ENCODE measurements at regions not wholly inside any gene's neighbourhood (a gene's known extent, or its start where the extent isn't known, plus 50 kb on each side); places are given as distances from the start of the nearest gene placed in this dataset.

GRCh38 chr12:69123919-69124638, 115.3 kb upstream of the CPSF6 start:
- Histone ChIP-seq H3K27me3 (ENCODE audit: insufficient read depth, low read length) (no peaks in the 10 kb centered on the region), H2BK12ac (ENCODE audit: low read length) (no peak overlapping the region), H2AK5ac (ENCODE audit: low read length) (no peak overlapping the region), H4K12ac (ENCODE audit: low read depth, low read length) (no peak overlapping the region), H3K36me3 (ENCODE audit: control insufficient read depth in 1 of 2, insufficient read depth in 2 of 2, low read length in 2 of 2) (no peaks in the 10 kb centered on the region), H3K23ac (ENCODE audit: low read length) (no peak overlapping the region), H2AFZ (ENCODE audit: insufficient read depth, low read length, poor library complexity) (no peak overlapping the region), H3K14ac (ENCODE audit: low read length) (no peak overlapping the region), H4K91ac (ENCODE audit: low read depth, low read length) (no peak overlapping the region), H3K4me1 (ENCODE audit: control insufficient read depth in 1 of 2, insufficient read depth in 2 of 2, low read length in 2 of 2) (no peaks in the 10 kb centered on the region), H3K4ac (ENCODE audit: low read depth, low read length) (no peak overlapping the region), H2BK5ac (ENCODE audit: low read depth, low read length, poor library complexity) (no peak overlapping the region), H3K79me1 (ENCODE audit: low read length) (no peaks in the 10 kb centered on the region), H2BK120ac (ENCODE audit: insufficient read depth, low read length, poor library complexity) (no peak overlapping the region), H3K79me2 (ENCODE audit: control insufficient read depth, insufficient read depth, low read length, poor library complexity) (no peaks in the 10 kb centered on the region), H3K27ac (ENCODE audit: low read depth, low read length) (no peak overlapping the region), H3K18ac (ENCODE audit: low read length) (no peak overlapping the region), H3K4me2 (ENCODE audit: low read length) (no peak overlapping the region), H3K9me3 (ENCODE audit: insufficient read depth, low read depth, low read length) (no peaks in the 10 kb centered on the region), H3K4me3 (ENCODE audit: low read depth, low read length) (no peak overlapping the region), H4K8ac (ENCODE audit: low read depth, low read length) (no peak overlapping the region), H3K9ac (ENCODE audit: low read length) (no peak overlapping the region)
- no CpG with 5 or more reads among the region's 8 CpGs for WGBS (ENCODE audit: extremely low coverage, insufficient coverage, insufficient read length)
- no peak for DNase-seq

GRCh38 chr12:69129017-69129416, 110.4 kb upstream of the CPSF6 start:
- Histone ChIP-seq H3K79me1 (ENCODE audit: low read length) (no peaks in the 10 kb centered on the region), H3K9ac (ENCODE audit: low read length) (no peak overlapping the region), H2AK5ac (ENCODE audit: low read length) (no peak overlapping the region), H2AFZ (ENCODE audit: insufficient read depth, low read length, poor library complexity) (no peak overlapping the region), H3K4me1 (ENCODE audit: control insufficient read depth in 1 of 2, insufficient read depth in 2 of 2, low read length in 2 of 2) (peaks cover 0 to 1% of the 10 kb centered on the region in 2 experiments), H2BK5ac (ENCODE audit: low read depth, low read length, poor library complexity) (no peak overlapping the region), H3K36me3 (ENCODE audit: control insufficient read depth in 1 of 2, insufficient read depth in 2 of 2, low read length in 2 of 2) (no peaks in the 10 kb centered on the region), H3K79me2 (ENCODE audit: control insufficient read depth, insufficient read depth, low read length, poor library complexity) (no peaks in the 10 kb centered on the region), H2BK12ac (ENCODE audit: low read length) (no peak overlapping the region), H3K4me2 (ENCODE audit: low read length) (no peak overlapping the region), H4K12ac (ENCODE audit: low read depth, low read length) (no peak overlapping the region), H3K9me3 (ENCODE audit: insufficient read depth, low read depth, low read length) (no peaks in the 10 kb centered on the region), H3K14ac (ENCODE audit: low read length) (no peak overlapping the region), H3K18ac (ENCODE audit: low read length) (no peak overlapping the region), H3K27ac (ENCODE audit: low read depth, low read length) (no peak overlapping the region), H3K4ac (ENCODE audit: low read depth, low read length) (no peak overlapping the region), H3K4me3 (ENCODE audit: low read depth, low read length) (no peak overlapping the region), H2BK120ac (ENCODE audit: insufficient read depth, low read length, poor library complexity) (no peak overlapping the region), H4K91ac (ENCODE audit: low read depth, low read length) (no peak overlapping the region), H3K27me3 (ENCODE audit: insufficient read depth, low read length) (no peaks in the 10 kb centered on the region), H3K23ac (ENCODE audit: low read length) (no peak overlapping the region), H4K8ac (ENCODE audit: low read depth, low read length) (no peak overlapping the region)
- DNase-seq = no peak
- no CpG with 5 or more reads among the region's 1 CpG for WGBS (ENCODE audit: extremely low coverage, insufficient coverage, insufficient read length)

- no peak overlapping the region for H3K4me2 ChIP-seq (ENCODE audit: low read length)
- H3K27me3 ChIP-seq (ENCODE audit: insufficient read depth, low read length) = no peaks in the 10 kb centered on the region
- no peak overlapping the region for H2BK12ac ChIP-seq (ENCODE audit: low read length)
- no peak overlapping the region for H4K12ac ChIP-seq (ENCODE audit: low read depth, low read length)
- H3K9ac ChIP-seq (ENCODE audit: low read length) = no peak overlapping the region
- H4K8ac ChIP-seq (ENCODE audit: low read depth, low read length) = no peak overlapping the region
- H2BK5ac ChIP-seq (ENCODE audit: low read depth, low read length, poor library complexity) = no peak overlapping the region
- H3K36me3 ChIP-seq (ENCODE audit: control insufficient read depth in 1 of 2, insufficient read depth in 2 of 2, low read length in 2 of 2) = no peaks in the 10 kb centered on the region
- DNase-seq = no peak
- no peaks in the 10 kb centered on the region for H3K79me1 ChIP-seq (ENCODE audit: low read length)
- no peak overlapping the region for H2AFZ ChIP-seq (ENCODE audit: insufficient read depth, low read length, poor library complexity)
- no peak overlapping the region for H3K23ac ChIP-seq (ENCODE audit: low read length)
- WGBS (ENCODE audit: extremely low coverage, insufficient coverage, insufficient read length) = no CpG with 5 or more reads among the region's 4 CpGs
- no peak overlapping the region for H2AK5ac ChIP-seq (ENCODE audit: low read length)
- H3K79me2 ChIP-seq (ENCODE audit: control insufficient read depth, insufficient read depth, low read length, poor library complexity) = no peaks in the 10 kb centered on the region
- no peak overlapping the region for H3K27ac ChIP-seq (ENCODE audit: low read depth, low read length)
- H3K4me3 ChIP-seq (ENCODE audit: low read depth, low read length) = no peak overlapping the region
- no peak overlapping the region for H3K4ac ChIP-seq (ENCODE audit: low read depth, low read length)
- H3K9me3 ChIP-seq (ENCODE audit: insufficient read depth, low read depth, low read length) = no peaks in the 10 kb centered on the region
- peaks cover 0 to 1% of the 10 kb centered on the region in 2 experiments for H3K4me1 ChIP-seq (ENCODE audit: control insufficient read depth in 1 of 2, insufficient read depth in 2 of 2, low read length in 2 of 2)
- H3K18ac ChIP-seq (ENCODE audit: low read length) = no peak overlapping the region
- H4K91ac ChIP-seq (ENCODE audit: low read depth, low read length) = no peak overlapping the region
- no peak overlapping the region for H2BK120ac ChIP-seq (ENCODE audit: insufficient read depth, low read length, poor library complexity)
- H3K14ac ChIP-seq (ENCODE audit: low read length) = no peak overlapping the region
Observed at GRCh38 chr12:69129564-69129963, 109.8 kb upstream of the CPSF6 start.

- H2AK5ac ChIP-seq (ENCODE audit: low read length) = no peak overlapping the region
- no peak overlapping the region for H3K27ac ChIP-seq (ENCODE audit: low read depth, low read length)
- H3K79me2 ChIP-seq (ENCODE audit: control insufficient read depth, insufficient read depth, low read length, poor library complexity) = no peaks in the 10 kb centered on the region
- no peak overlapping the region for H4K91ac ChIP-seq (ENCODE audit: low read depth, low read length)
- no peak for DNase-seq
- H3K9ac ChIP-seq (ENCODE audit: low read length) = no peak overlapping the region
- no peak overlapping the region for H2BK5ac ChIP-seq (ENCODE audit: low read depth, low read length, poor library complexity)
- H3K23ac ChIP-seq (ENCODE audit: low read length) = no peak overlapping the region
- H2BK12ac ChIP-seq (ENCODE audit: low read length) = no peak overlapping the region
- H2AFZ ChIP-seq (ENCODE audit: insufficient read depth, low read length, poor library complexity) = no peak overlapping the region
- H3K36me3 ChIP-seq (ENCODE audit: control insufficient read depth in 1 of 2, insufficient read depth in 2 of 2, low read length in 2 of 2) = no peaks in the 10 kb centered on the region
- H3K18ac ChIP-seq (ENCODE audit: low read length) = no peak overlapping the region
- H4K12ac ChIP-seq (ENCODE audit: low read depth, low read length) = no peak overlapping the region
- H3K9me3 ChIP-seq (ENCODE audit: insufficient read depth, low read depth, low read length) = no peaks in the 10 kb centered on the region
- H4K8ac ChIP-seq (ENCODE audit: low read depth, low read length) = no peak overlapping the region
- no peak overlapping the region for H3K14ac ChIP-seq (ENCODE audit: low read length)
- H3K4ac ChIP-seq (ENCODE audit: low read depth, low read length) = no peak overlapping the region
- no peak overlapping the region for H2BK120ac ChIP-seq (ENCODE audit: insufficient read depth, low read length, poor library complexity)
- H3K4me3 ChIP-seq (ENCODE audit: low read depth, low read length) = no peak overlapping the region
- H3K27me3 ChIP-seq (ENCODE audit: insufficient read depth, low read length) = no peaks in the 10 kb centered on the region
- peaks cover 0 to 1% of the 10 kb centered on the region in 2 experiments for H3K4me1 ChIP-seq (ENCODE audit: control insufficient read depth in 1 of 2, insufficient read depth in 2 of 2, low read length in 2 of 2)
- no peaks in the 10 kb centered on the region for H3K79me1 ChIP-seq (ENCODE audit: low read length)
- no peak overlapping the region for H3K4me2 ChIP-seq (ENCODE audit: low read length)
Observed at GRCh38 chr12:69130064-69130463, 109.3 kb upstream of the CPSF6 start.

Measured in trophoblast cell (in vitro differentiated cells and primary cell).